Stimulated activated CD8-positive, alpha-beta memory T cell treated with anti-CD3 and anti-CD28 coated beads, Interleukin-2, amount 100 ng/mL, for 1 hour (primary cell): ENCODE measurements at regions not wholly inside any gene's neighbourhood (a gene's known extent, or its start where the extent isn't known, plus 50 kb on each side); places are given as distances from the start of the nearest gene placed in this dataset.

Source experiments
- DNase-seq, 2 donors: peaks; one replicate each; pipeline ENCODE4 v3.0.0-alpha.2; 2020; ENCODE audit warnings: low read depth in 2 of 2

DNA sequence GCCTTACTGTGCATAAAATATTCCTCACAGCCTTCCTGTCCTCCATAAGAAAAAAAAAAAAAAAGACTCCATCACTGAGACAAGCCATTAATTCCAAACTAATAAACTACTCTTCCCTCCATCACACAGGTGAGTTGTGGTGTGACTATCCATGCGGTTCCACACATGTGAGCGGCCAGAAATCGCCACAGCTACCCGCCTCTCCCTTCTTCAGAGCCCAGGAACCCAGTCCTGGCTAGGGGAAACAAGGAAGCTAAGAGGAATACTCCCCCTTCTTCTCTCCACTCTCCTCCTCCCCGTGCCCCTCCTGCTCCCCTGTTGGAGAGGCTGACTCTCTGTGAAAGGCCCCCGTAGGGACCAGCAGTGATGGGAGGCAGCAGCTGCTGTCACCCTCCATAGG lies 128.6 kb upstream of the ARID1B start:
- DNase-seq: no peak

DNA sequence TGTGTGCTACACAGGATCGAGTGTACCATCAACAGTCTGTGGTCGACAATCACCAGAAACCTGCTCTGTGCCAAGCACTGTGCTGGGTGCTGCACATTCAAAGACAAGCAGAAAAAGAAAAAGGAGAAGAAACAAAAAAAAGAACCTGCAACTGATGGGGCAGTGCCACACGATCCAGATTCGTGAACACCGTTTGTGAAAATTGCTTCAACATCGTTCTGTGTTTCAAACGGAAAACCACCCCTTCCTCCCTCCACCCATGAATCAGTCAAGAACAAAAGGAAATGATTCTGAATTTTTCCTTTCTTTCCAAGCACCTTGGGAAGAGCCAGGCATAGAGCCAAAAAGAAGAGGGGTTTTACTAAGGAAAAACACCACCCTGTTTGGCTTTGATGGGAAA lies 129.2 kb upstream of the ARID1B start:
- DNase-seq: no peak

DNA sequence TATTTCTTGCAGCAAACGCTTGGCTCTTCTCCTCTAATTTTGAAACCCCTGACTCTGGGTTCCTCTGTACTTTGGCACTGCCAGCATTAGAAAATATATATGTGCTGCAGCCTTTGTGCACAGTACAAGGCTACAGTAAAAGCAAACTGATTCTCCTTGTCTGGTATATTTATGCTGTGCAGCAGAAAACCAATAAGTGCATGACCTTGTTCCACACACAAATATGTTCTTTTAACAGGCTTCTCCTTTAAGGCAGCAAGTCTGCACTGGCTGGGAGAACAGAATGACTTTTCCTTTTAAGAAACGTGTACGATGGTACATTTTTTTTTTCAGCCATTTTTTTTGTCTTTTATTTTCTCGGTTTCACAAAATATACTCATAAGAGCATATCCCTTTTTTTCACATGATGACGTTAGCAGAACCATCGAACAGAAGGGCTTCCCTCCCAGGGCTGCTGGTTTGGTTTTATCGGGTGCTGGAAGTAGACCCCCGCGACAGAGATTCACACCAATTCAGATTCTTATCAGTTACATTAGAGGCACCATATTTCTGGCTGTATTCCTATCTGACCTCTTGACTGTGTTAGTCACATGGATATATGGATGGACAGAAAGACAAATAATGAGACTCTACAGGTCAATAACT lies 129.9 kb upstream of the ARID1B start:
- DNase-seq: no peak

DNA sequence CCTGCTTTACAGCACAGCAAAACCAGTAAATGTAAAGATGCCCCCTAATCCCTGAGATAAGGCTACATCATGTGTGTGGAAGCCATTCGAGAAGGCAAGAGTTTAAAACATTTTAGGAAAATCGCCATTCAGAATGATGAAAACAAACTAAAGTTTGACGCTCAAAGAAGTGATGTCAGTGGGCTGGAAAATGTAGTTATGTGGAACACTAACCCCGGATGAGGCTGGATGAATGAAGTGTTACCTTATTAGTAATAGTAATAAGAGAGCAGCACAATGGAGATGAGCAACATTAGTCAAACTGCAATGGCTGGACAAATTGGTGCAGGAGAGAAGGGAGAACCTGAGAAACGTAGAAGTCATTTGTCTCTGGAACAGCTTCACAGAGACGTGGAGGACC lies 130.7 kb upstream of the ARID1B start:
- DNase-seq: no peak

DNA sequence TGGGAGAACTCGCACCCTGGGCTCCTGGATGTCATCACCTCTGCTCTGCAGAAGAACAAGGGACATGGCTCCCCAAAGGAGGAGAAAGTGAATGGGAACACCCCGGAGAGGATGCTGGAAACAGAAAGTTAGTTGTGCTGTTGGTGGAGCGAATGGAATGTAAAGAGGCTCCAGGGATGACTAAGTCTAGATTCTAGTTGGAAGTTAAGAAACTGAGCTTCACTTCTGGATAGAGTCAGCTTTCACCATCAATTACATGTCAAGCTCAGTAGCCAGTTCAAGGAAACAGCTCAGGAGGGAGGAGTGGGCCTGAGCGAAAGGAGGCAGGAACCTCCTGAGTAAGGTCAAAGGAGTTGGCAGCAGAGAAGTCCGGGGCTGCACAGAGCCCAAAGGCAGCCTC lies 132.1 kb upstream of the ARID1B start:
- DNase-seq: no peak

DNA sequence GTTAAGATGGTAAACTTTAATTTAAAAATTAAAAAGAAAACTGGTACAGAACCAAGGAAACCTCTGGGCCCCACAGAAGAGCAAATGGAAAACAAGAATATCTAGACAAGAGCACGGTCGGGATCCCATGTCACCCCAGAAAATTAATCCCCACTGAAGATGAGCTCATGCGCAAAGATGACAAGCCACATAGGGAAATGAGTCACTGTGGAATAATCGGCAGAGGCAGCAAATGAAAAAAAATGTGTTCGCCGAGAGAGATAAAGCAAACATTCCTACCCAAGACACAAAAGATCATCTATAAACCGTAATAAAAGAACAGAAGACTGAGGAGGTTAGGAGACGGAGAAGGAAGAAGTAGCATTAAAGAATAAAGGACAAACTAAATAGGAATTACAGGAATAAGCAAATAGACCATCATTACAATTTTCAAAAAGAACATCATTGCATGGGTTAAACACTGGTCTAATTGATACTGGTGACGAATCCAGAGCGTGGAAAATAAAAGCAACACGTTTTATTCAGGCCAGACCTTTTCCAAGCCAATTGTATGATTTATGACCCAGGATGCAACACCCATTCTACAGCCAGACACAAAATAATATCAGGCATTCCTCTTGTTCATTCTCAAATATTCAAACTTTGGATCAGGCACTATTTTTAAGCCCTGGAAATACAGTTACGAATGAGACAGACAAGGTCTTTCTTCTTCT lies 138.0 kb upstream of the ARID1B start:
- DNase-seq: no peak

DNA sequence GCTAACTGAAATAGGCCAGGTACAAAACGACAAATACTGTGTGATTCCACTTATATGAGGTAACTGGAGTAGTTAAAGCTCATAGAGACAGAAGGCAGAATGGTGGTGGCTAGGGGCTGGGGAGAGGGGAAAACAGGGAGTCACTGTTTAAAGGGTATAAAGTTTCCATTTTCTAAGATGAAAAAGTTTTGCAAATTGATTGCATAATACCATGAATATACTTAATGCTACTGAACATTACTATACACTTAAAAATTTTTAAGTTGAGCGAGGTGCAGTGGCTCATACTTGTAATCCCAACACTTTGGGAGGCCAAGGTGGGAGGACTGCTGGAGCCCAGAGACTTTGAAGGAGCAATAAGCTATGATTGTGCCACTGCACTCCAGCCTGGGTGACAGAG lies 138.6 kb upstream of the ARID1B start:
- DNase-seq: no peak

DNA sequence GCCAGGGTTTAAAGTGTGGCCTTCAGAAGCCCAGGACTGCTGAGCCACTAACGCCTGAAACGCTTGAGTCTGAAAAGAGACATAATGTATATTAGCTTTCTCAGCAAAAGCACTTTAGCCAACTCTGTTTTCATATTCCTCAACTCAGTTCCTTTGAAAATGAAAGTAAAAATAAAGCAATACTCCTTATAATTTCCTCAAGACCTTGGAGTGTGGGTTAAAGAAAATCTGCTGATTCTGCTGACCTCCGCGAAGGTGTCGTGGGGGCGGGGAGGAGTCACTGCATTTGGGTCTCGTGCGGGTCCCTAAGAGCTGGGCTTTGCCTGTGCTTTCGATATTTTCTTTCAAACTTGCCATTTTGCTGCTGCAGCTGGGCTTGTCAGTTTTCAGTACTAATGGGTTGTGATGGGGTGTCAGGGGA lies 142.2 kb upstream of the ARID1B start:
- no peak for DNase-seq

DNA sequence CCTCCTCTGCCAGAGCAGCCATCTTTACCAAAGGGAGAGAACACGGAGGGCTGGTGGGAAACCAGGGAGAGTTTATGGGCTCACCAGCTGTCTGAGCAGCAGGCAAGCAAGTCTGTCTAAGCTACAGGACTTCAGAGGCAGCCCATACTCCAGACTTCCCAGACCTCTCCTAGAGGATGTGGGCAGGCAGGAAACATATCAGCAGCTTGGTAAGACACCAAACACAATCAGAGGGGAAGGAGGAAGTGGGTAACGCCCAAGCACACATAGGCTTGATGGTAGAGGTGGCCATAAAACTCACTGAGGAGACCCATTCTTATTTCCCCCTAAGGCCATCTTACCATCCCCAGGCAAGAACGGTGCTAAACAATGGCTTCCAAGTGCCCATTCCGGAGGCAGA lies 143.1 kb upstream of the ARID1B start:
- no peak for DNase-seq

DNA sequence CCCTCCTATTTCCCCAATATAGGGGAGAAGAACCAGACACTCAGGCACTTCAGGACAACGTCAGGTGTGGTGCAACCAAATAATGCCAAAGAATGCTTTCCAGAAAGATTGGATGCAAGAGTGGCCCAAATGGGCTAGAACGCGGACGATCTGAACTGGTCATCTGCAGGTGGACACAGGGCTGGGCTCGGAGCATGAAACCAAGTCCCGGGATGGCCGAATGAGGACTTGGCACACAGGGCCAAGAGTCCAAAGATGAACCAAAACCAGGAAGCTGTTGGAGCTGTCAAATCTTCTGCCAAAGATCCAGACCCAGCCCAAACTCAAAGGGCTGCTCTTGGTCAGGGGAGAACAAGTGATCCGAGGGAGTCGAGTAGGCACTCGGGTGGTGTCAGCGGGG lies 143.9 kb upstream of the ARID1B start:
- no peak for DNase-seq

DNA sequence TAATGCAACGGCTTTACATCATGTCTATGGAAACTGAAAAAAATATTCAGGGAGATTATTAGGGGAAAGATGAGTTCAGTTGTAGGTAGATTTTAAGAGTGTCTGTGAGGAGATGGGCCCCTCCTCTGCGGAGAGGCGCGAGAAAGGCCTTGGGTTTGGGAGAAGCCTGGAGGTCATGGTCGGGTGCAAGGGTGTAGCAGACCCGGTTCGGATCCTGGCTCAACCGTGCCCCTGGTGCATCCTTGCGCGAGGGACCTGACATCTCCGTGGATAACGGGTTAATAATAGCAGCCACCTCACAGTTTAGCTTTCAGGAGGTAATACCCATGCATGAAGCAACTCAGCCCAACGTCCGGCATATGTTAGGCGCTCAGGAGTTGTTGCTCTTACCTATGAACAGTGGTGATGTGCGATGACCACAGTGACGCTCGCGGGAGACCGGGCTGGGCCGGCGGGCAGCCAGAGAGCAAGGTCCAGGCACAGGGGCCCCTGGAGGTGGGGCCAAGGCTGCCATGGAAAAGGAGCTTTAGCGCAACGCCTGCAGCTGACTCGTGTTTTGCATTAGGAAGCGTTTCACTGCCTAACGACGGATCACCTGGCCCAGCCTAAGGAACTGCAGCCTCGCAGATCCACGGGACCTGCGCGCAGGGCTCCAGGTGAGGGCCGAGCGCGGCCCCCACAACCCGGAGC lies 146.4 kb upstream of the ARID1B start:
- no peak for DNase-seq

DNA sequence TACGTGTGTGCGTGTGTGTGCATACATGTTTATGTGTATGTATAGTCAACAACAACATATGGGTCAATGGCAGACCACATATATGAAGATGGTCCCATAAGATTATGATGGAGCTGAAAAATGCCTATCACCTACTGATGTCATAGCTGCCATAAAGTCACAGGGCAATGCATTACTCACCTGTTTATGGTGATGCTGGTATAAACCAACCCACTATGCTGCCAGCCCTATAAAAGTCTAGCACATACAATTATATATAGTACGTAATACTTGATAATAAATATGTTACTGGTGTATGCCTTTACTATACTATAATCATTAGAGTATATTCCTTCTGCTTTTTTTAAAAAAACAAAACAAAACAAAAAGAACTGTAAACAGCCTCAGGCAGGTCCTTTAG lies 148.4 kb upstream of the ARID1B start:
- no peak for DNase-seq

DNA sequence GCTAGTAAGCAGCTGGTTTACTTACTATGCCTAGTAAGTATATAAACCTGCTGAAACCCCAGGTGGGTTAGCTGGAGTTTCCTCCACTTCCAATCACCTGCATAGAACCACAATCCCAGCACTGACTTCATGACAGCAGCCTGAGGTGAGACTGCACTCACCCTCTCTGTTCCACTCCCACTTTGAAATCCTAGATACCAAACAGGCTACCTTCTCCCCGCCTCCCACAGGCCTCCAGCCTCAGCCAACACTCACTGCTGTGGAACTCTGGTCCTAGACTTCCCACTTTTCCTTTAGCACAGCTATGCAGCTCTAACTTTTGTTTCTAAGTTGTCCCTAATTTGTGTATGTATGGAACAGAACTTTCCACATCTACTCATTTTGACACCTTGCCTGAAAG lies 149.7 kb upstream of the ARID1B start:
- DNase-seq: no peak

DNA sequence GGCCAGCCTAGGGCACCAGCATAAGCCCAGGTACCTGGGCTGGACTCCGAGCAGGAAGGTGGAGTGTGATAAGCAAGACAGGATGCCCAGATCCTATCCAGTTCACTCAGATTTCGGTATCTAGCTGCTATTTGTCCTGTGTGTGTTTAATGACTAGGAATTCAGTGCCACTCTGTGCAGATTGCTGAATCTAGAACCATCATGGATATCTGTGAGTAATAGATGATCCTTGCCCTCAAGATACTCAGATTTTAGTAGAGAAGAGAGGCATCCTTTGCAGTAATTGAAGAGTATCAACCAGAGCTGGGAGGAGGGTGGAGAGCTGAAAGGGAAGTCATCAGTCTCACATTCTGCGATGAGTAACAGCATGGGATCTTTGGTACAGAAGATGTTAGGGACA lies 155.0 kb upstream of the ARID1B start:
- no peak for DNase-seq

DNA sequence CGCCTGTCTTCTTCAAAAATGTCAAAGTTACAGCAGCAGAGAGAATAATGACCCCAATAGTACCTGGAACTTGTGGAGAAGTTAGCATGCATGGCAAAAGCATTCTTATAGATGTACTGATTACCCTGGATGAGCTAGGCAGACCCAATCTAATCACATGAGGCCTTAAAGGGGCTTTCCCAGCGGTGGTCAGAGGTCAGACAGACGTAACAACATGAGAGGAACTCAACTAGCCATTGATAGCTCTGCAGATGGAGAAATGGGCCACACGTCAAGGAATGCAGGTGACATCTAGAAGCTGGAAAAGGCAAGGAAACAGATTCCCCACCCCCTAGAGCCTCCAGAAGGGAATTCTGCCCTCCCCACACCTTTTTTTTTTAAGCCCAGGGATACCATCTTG lies 156.8 kb upstream of the ARID1B start:
- no peak for DNase-seq

DNA sequence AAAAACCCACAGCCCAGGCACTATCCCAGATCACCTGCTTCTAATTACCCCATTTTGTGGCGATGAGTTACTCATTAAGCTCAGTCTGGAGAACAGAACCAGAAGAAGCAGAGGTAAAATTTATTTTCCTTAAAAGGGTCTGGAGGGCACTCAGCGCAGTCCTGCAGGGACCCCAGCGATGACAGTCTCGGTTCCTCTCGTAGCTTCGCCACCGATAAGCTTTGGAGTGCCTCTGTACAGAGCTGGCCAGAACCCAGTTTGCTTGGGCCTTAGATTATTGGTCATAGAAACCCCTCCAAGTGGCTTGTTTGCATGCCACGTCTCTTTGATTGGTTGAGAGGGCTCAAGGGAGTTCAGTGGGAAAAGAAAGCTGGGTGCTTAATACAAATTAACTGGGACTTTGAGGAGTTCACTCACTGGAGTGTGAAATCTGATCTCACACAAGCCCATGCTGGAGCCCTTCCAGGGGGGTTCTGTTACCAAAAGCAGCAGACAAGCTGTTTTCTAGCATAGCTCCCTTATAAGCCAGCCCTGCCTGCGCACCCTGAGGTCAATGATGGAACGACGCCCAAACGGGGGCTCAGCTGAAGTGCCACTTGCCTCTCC lies 158.5 kb upstream of the ARID1B start:
- DNase-seq: no peak

DNA sequence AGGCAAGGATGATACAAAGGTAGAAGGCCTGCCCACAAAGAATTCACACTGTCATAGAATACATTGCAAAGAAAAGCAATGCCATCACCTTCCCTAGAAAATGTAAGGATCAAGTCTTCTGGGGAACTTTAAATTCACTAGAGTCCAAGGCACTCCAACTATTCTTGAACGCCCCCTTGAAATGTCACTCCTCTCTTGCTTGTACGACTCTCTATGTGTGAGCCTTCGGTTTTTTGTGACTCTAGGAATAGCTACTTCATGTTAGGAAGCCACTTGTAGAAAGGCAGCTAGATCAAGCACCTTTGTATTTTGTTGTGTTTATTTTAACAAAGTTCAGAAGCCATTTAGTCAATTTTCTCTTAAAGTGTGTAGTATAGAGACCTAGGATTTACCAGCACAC lies 159.2 kb upstream of the ARID1B start:
- DNase-seq: no peak

DNA sequence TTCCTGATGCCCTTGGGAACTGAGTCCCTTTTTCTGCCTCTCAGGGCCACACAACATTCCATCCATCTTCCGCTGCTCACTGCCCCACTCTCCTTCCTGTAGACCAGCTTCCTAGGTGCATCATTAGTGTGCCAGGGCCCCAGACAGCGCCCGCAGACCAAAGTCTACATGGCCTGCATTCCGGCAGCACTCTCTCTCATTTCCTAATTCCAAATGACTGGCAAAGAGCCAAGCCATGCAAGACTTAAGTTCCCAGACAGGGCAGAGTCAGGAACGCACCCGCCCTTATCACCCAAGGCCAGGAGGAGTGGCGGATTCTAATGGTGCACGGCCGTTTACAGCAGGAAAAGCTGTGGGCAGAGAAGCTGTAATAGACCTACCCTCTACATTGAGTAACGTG lies 159.8 kb upstream of the ARID1B start:
- DNase-seq: no peak

DNA sequence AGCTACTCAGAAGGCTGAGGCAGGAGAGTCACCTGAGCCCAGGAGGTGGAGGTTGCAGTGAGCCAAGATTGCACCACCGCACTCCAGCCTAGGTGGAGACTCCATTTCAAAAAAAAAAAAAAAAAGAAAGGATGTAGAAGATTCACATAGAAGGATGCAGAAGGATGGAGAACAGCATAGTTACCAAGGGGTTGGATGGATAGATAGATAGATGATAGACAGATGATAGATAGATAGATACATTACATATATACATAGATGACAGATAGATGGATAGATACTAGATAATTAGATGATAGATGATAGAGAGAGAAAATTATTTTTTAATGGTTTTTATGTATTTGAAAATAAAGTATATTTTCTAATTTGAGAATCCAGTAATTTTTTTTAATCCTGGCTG lies 160.7 kb upstream of the ARID1B start:
- DNase-seq: no peak

DNA sequence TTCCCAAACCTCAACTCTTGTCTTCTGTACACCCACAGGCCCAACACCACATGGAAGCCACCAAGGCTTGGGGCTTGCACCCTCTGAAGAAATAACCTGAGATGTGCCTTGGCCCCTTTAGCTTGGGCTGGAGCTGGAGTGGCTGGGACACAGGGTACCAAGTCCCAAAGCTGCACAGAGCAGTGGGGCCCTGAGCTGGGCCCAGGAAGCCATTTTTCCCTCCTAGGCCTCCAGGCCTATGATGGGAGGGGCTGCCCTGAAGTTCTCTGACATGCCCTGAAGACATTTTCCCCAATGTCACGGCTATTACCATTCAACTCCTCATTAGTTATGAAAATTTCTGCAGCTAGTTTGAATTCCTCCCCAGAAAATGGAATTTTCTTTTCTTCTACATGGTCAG lies 163.2 kb upstream of the ARID1B start:
- DNase-seq: no peak

DNA sequence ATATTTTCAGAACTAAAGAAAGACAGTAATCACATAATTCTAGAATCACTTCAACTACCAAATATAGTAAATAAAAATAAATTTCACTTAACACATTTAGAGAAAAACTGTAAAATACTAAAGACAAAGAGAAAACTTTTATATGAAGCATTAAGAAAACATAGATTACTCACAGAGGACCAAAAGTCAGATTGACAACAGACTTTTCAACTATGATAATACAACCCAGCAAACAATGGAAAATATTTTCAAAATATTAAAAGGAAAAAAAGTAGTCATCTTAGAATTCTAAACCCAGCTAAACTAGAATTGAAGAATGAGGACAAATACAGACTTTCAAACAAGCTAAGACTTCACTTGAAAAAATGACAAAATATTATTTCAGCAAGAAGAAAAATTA lies 164.8 kb upstream of the ARID1B start:
- no peak for DNase-seq

DNA sequence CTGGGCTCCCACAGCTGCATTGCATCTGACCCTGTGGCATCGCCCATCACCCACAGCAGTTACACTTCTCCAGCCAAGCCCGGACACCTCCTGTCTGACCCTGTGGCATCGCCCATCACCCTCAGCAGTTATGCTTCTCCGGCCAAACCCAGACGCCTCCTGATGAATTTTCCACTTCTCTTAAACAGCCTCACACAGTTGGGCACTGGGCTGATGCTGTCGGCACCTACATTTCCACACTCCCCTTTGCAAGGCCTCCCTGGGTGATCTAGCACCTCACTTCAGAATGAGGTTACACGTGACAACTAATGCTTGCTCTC lies 175.2 kb upstream of the ARID1B start:
- DNase-seq: no peak
